Naive B cell (primary cell): ENCODE measurements at regions not wholly inside any gene's neighbourhood (a gene's known extent, or its start where the extent isn't known, plus 50 kb on each side); places are given as distances from the start of the nearest gene placed in this dataset.

Source experiments
- ATAC-seq, 2 donors: fragments of 150-1000 bp; cut with Tn5 transposase; 2 replicates each; pipeline ENCODE4 v1.10.0; 2021; ENCODE audit warnings: low read depth in 2 of 2, mild to moderate bottlenecking in 2 of 2, moderate library complexity in 2 of 2
- DNase-seq: peaks from one replicate; pipeline ENCODE4 v3.0.0; 2022
- H3K27ac Mint-ChIP-seq, 6 donors: one replicate each; pipeline ENCODE4 v1.8.0; 2020 to 2022; ENCODE audit warnings: mild to moderate bottlenecking in 6 of 6, mixed read lengths in 6 of 6, moderate library complexity in 5 of 6, inconsistent platforms in 2 of 6
- H3K27me3 Mint-ChIP-seq, 3 donors: one replicate each; pipeline ENCODE4 v1.8.0; 2021 to 2022; ENCODE audit warnings: mixed read lengths in 3 of 3, mild to moderate bottlenecking in 1 of 3
- H3K36me3 Mint-ChIP-seq, 2 donors: one replicate each; pipeline ENCODE4 v1.8.0; 2020 to 2022; ENCODE audit warnings: mixed read lengths in 2 of 2, inconsistent platforms in 1 of 2, mild to moderate bottlenecking in 1 of 2
- H3K4me1 Mint-ChIP-seq, 3 donors: one replicate each; pipeline ENCODE4 v1.8.0; 2020 to 2022; ENCODE audit warnings: mixed read lengths in 3 of 3, inconsistent platforms in 1 of 3, mild to moderate bottlenecking in 1 of 3, moderate library complexity in 1 of 3
- H3K4me3 Mint-ChIP-seq, 8 donors: one replicate each; pipeline ENCODE4 v1.8.0; 2020 to 2022; ENCODE audit warnings: mild to moderate bottlenecking in 8 of 8, mixed read lengths in 8 of 8, moderate library complexity in 8 of 8, inconsistent platforms in 2 of 8
- H3K9me3 Mint-ChIP-seq, 7 donors: one replicate each; pipeline ENCODE4 v1.8.0; 2020 to 2022; ENCODE audit warnings: mixed read lengths in 7 of 7, mild to moderate bottlenecking in 5 of 7, inconsistent platforms in 2 of 7, moderate library complexity in 1 of 7

DNA sequence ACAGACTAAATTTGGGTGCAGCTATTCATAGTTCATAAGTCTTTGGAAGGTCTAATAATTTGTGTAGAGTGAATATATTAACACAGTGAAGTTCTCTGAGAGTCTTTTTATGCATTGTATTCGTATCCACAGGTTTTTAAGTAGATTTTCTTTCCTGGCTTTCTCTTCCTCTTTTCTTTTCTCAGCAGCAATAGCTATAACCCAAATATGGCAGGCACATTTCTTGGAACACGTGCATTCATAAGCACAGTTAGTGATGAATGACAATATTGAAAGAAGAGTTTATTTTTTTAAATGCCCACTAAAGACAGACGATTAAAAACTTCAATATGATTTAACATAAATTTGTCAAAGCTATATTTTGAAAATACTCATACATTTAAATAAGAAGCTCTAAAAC lies 220.5 kb upstream of the MBL2 start:
- Mint-ChIP-seq H3K27ac (no peak overlapping the region), H3K4me1 (no peaks in the 10 kb centered on the region), H3K27me3 (peaks cover 0 to 6% (median 0%) of the 10 kb centered on the region in 3 donors), H3K4me3 (no peak overlapping the region), H3K9me3 (peaks cover 0 to 2% (median 0%) of the 10 kb centered on the region in 7 donors), H3K36me3 (no peaks in the 10 kb centered on the region)
- no peak for DNase-seq
- ATAC-seq = no peak

DNA sequence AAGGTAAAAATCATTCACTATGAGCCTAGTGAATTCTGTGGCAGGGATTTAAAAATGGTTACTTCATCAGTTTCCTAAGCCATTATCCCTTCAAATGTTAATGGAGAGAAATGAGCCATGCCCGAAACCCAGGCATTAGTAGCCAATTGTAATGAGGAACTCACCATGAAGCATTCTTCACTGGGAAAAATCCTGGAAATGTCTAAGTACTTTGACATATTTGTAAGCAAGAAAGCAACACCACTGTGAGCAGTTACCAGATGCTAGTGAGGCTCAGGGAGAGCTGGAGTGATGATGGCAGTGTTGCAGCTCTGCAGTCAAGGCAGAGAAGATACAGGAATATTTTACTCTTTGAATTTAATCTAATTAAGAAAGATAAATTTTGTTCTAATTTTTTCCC lies 220.0 kb upstream of the MBL2 start:
- Mint-ChIP-seq H3K27me3 (peaks cover 0 to 6% (median 0%) of the 10 kb centered on the region in 3 donors), H3K4me3 (no peak overlapping the region), H3K9me3 (peaks cover 0 to 2% (median 0%) of the 10 kb centered on the region in 7 donors), H3K4me1 (no peaks in the 10 kb centered on the region), H3K27ac (no peak overlapping the region), H3K36me3 (no peaks in the 10 kb centered on the region)
- ATAC-seq = no peak
- no peak for DNase-seq

DNA sequence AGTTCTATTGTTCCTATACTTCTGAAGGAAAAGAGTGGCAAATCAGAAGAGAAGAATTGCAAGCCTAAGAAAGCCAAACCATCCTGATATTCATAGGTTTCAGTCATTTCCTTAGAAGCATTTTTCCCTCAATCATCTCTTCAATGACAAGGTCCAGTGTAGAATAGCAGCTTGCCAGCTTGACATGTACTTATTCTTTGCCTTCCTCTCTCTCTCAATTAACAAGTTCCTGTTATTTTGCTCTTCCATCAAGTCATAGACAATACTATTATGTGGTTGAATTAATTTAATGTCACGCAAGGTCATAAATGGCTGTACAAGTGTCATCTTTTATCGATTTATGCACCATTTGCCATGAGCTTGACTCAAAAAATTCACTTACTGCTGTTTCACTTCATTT lies 216.3 kb upstream of the MBL2 start:
- Mint-ChIP-seq H3K9me3 (no peaks in the 10 kb centered on the region), H3K36me3 (no peaks in the 10 kb centered on the region), H3K27me3 (peaks cover 0 to 6% (median 0%) of the 10 kb centered on the region in 3 donors), H3K27ac (no peak overlapping the region), H3K4me1 (no peaks in the 10 kb centered on the region), H3K4me3 (no peak overlapping the region)
- DNase-seq (no peak), ATAC-seq (no peak)

DNA sequence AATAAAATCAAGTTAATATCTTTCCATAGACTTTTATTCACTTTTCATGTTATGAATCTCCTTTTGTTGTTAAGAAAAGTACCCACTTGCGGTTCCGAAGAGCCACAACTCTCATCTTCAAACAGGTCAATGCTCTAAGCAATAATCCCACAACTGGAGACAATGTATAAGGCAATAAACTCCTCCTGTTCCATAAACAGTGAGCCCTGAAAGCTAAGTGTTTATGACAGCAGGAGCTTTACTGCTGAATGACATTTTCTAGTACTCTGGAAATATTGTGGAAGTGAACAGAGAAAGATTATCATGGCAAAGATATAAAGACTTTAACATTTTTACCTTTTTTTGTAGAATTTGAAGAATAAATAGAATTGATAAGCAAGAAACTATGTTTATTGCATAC lies 213.5 kb upstream of the MBL2 start:
- Mint-ChIP-seq H3K27ac (no peak overlapping the region), H3K4me1 (no peaks in the 10 kb centered on the region), H3K27me3 (peaks cover 0 to 10% (median 0%) of the 10 kb centered on the region in 3 donors), H3K36me3 (no peaks in the 10 kb centered on the region), H3K9me3 (no peaks in the 10 kb centered on the region), H3K4me3 (no peak overlapping the region)
- DNase-seq (no peak), ATAC-seq (no peak)

DNA sequence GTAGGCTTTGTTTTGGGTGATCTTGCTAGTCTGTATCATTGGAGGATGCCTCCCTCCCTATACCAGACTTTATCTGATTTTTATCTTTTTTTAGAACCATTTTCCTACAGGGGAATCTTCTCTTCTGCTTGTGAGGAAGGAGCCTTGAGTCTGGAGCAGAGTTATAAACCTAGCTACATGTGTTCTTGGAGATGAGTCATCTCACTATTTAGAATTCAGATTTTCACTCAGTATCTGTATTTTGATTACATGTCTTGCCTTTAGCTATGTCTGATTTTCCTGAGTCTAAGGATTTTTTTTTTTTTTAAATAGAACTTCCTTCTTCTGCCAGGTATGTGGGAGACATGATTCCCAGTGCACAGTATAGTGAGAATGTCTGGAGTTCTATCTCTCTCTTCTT lies 211.6 kb upstream of the MBL2 start:
- no peak for DNase-seq
- ATAC-seq = no peak
- H3K27me3 Mint-ChIP-seq = peaks cover 0 to 11% (median 0%) of the 10 kb centered on the region in 3 donors
- no peak overlapping the region for H3K27ac Mint-ChIP-seq
- H3K36me3 Mint-ChIP-seq = no peaks in the 10 kb centered on the region
- no peak overlapping the region for H3K4me3 Mint-ChIP-seq
- no peaks in the 10 kb centered on the region for H3K4me1 Mint-ChIP-seq
- H3K9me3 Mint-ChIP-seq = no peaks in the 10 kb centered on the region

DNA sequence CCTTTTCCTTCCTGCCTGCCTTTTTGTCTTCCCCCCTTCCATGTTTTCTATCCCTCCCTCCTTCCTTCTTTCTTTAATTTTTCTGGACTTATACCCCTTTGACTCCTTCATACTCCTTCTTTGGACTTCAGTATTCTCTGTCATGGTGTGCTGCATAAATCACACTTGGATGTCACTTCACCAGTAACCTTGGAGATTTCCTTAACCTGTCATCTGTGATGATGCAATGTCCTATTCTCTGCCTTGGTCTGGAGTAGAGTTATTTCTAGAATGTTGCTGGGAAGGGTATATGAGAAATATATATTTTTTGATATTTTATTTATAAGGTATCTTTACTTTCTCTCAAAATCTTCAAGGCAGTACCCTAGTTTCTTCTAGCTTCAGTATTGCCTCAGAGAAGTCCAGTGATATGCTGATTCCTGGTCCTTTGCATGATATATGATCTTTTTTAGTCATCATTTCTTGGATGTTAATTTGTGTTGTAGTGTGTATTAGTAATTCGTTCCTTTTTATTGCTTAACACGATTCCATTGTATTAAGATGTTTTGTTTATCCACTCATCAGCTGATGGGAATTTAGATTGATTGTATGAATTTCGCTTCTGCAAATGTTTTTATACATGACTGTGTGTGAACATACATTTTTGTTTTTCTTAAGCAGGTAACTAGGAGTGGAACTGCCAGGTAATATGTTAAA lies 206.9 kb upstream of the MBL2 start:
- DNase-seq = no peak
- Mint-ChIP-seq H3K9me3 (peaks cover 0 to 3% (median 0%) of the 10 kb centered on the region in 7 donors), H3K36me3 (no peaks in the 10 kb centered on the region), H3K4me3 (no peak overlapping the region), H3K27ac (no peak overlapping the region), H3K4me1 (no peaks in the 10 kb centered on the region), H3K27me3 (peaks cover 0 to 8% (median 0%) of the 10 kb centered on the region in 3 donors)
- ATAC-seq = no peak

DNA sequence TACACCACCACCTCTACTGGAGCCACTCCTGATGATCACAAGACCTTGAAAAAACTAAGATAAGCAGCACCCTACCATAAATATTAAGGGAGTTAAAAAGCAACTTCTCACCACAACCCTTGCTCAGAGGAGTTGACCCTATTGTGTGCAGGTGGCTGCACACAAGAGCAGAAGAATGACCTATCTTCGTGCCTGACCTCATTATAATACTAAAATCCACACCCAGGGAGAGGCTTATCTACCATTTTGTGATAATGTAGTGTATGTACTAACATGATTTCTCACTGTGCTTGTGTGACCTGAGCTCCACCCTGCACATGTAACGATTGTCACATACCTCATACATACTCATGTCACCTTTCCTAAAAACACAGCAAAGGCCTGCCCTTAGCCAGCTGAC lies 205.0 kb upstream of the MBL2 start:
- H3K4me3 Mint-ChIP-seq = no peak overlapping the region
- H3K27ac Mint-ChIP-seq = peak overlapping the region in 1 of 6 donors; percentile 83
- H3K9me3 Mint-ChIP-seq = peaks cover 0 to 10% (median 2%) of the 10 kb centered on the region in 7 donors
- peaks cover 0 to 7% (median 0%) of the 10 kb centered on the region in 3 donors for H3K27me3 Mint-ChIP-seq
- no peaks in the 10 kb centered on the region for H3K36me3 Mint-ChIP-seq
- no peak for DNase-seq
- no peaks in the 10 kb centered on the region for H3K4me1 Mint-ChIP-seq
- no peak for ATAC-seq

DNA sequence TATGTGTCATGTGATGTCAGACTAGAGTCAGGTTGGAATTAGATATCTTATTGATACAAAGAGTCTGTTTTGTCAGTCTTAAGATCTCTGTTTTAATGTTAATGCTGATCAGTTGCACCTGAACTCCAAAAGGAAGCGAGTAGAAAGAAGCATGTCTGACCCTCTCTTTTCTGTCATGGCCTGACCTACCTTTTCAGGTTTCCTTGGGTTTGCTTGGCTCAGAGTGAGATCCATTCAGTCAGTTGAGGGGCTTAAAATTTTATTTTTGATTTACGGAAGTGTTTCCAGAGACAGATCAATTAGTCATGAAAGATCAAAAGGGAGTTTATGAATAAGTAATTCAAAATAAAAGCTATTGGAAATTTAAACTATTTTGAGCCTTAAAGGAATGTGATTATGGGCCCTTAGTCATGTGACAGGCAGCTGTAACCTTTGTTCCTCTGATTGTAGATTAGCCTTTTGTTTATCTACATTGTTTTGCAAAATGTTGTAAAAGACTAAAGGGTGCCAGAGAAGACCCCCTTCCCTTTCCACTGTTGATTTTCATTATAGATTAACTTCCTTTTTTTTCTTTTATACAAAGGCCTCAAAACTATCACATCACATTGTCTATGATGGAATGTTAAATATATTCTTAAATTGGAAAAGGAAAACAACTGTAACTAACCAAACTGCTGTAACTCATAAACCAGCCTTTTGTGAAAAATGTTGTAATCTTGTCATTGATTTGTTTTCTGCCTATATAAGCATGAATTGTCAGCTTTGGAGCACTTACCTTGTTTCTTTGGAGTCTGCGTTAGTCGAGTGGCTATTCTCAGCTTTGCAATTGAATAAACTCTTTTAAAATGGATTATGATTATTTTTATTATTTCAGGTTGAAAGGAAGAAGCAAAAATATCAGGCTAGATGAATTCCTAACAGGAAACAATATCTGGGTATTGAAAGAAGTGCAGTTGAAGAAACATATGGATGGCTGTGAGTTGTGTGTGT lies 195.5 kb upstream of the MBL2 start:
- no peaks in the 10 kb centered on the region for H3K36me3 Mint-ChIP-seq
- ATAC-seq (no peak), DNase-seq (no peak)
- H3K4me1 Mint-ChIP-seq = peaks cover 0 to 23% (median 13%) of the 10 kb centered on the region in 3 donors
- no peak overlapping the region for H3K27ac Mint-ChIP-seq
- H3K27me3 Mint-ChIP-seq = no peaks in the 10 kb centered on the region
- no peak overlapping the region for H3K4me3 Mint-ChIP-seq
- peaks cover 0 to 3% (median 2%) of the 10 kb centered on the region in 7 donors for H3K9me3 Mint-ChIP-seq

DNA sequence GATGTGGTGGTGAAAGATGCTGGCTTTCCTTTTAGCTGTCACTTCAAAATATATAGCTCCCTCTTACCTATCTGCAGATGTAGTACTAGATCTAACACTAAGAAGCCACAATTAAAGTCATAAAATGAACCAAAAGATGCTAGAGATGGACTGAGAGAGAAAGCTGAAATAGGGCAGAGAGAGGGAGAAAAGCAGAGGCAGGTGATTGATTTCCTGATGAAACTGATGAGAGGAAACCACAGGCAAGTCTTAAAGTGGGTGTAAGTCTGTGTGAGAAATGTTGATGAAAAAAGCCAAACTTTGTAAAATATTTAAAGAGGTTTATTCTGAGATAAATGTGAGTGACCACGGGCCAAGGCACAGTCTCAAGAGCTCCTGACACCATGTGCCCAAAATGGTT lies 194.3 kb upstream of the MBL2 start:
- ATAC-seq (no peak), DNase-seq (no peak)
- Mint-ChIP-seq H3K4me3 (no peak overlapping the region), H3K27ac (peak overlapping the region in 1 of 6 donors; percentile 49), H3K4me1 (peaks cover 0 to 23% (median 13%) of the 10 kb centered on the region in 3 donors), H3K9me3 (peaks cover 0 to 2% (median 0%) of the 10 kb centered on the region in 7 donors), H3K27me3 (no peaks in the 10 kb centered on the region), H3K36me3 (no peaks in the 10 kb centered on the region)

DNA sequence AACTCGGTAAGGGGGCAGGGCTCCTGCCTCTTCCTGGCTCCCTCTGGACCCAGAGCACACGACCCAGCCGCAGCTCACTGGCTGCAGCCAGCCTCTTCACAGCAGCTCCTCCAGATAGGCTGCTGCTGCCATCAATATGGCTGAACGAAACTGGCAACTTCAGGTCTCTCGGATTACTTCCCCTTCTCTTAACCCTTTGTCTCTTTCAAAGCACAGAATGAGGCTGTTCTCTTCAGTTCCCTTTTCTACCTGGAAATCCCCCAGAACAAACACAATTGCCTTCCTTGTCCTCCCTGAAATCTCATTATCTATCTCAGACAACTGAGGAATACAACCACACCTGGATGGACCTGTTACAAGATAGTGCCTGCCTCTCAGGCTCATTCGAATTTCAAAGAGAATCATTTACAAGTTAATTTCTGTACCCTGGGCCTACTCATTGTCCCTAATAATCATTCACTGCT lies 193.4 kb upstream of the MBL2 start:
- peak overlapping the region in 3 of 8 donors; percentile 34 to 81 (median 48) for H3K4me3 Mint-ChIP-seq
- no peaks in the 10 kb centered on the region for H3K27me3 Mint-ChIP-seq
- DNase-seq (peak; percentile 4), ATAC-seq (peak; percentile 94)
- peaks cover 0 to 2% (median 0%) of the 10 kb centered on the region in 7 donors for H3K9me3 Mint-ChIP-seq
- peak overlapping the region in 4 of 6 donors; percentile 43 to 76 (median 63) for H3K27ac Mint-ChIP-seq
- H3K4me1 Mint-ChIP-seq = peaks cover 0 to 23% (median 13%) of the 10 kb centered on the region in 3 donors
- no peaks in the 10 kb centered on the region for H3K36me3 Mint-ChIP-seq

DNA sequence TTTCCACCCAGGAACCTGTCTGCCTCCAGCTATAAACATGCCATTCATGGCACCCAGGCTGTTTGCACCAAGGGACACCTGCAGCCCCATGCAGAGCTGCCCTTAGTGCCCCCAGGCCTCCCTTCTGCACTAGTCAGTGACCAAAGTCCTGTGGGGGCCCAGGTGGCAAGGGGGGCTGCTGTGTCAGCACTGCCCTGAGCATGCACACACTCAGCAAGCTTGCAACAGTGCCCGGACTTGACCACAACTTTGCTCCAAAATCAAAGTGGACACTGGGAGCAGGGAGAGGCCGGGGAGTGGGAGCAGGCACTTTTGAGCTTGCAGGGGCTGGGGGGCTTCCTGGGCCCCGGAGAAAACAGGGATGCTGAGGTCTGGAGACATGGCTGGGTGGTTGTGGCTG lies 192.9 kb upstream of the MBL2 start:
- H3K27me3 Mint-ChIP-seq = no peaks in the 10 kb centered on the region
- DNase-seq = no peak
- H3K36me3 Mint-ChIP-seq = no peaks in the 10 kb centered on the region
- peaks cover 0 to under 1% (median 0%) of the 10 kb centered on the region in 7 donors for H3K9me3 Mint-ChIP-seq
- no peak for ATAC-seq
- H3K27ac Mint-ChIP-seq = peak overlapping the region in 2 of 6 donors; percentile 43 to 63
- H3K4me1 Mint-ChIP-seq = peaks cover 0 to 23% (median 13%) of the 10 kb centered on the region in 3 donors
- peak overlapping the region in 4 of 8 donors; percentile 25 to 81 (median 41) for H3K4me3 Mint-ChIP-seq

DNA sequence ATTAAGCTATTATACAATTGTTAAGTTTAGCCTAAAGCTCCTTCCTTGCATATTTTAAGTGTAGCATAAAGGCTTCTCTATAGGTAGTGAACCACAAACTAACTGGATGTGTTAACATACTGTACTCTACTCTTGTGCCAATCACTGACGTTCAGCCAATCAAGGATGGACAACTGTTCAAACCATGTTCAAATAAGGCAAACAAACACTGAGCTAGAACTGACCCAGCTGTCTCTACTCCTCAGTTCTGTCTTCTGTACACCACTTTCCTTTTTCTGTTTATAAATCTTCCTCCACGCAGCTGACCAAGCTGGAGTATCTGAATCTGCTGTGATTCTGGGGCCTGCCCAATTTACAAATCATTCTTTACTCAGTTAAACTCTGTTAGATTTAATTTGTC lies 188.7 kb upstream of the MBL2 start:
- H3K9me3 Mint-ChIP-seq = no peaks in the 10 kb centered on the region
- H3K4me1 Mint-ChIP-seq = peaks cover 0 to 11% (median 5%) of the 10 kb centered on the region in 3 donors
- no peak overlapping the region for H3K4me3 Mint-ChIP-seq
- H3K36me3 Mint-ChIP-seq = no peaks in the 10 kb centered on the region
- H3K27me3 Mint-ChIP-seq = no peaks in the 10 kb centered on the region
- H3K27ac Mint-ChIP-seq = peak overlapping the region in 1 of 6 donors; percentile 16
- ATAC-seq (no peak), DNase-seq (no peak)

DNA sequence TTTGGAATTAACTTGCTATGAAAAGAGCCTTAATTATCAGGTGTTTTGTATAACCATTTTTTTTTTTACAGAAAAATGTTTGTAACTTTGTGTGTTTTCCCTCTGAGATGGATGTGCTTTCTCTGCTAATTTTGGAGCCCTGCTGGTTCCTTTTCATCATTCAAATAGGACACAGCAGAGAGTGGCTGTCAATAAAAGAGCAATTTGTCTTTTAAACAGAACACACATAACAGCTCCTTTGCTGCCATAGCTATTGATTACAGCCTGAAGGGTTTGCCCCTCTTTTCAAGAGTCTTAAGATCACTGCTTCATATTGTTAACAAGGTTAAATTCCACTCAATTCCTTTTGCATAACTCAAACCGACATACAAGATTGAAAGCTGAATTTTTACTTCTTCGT lies 187.2 kb upstream of the MBL2 start:
- Mint-ChIP-seq H3K9me3 (no peaks in the 10 kb centered on the region), H3K4me3 (no peak overlapping the region), H3K4me1 (no peaks in the 10 kb centered on the region), H3K27me3 (no peaks in the 10 kb centered on the region), H3K27ac (no peak overlapping the region), H3K36me3 (no peaks in the 10 kb centered on the region)
- ATAC-seq (no peak), DNase-seq (no peak)
